Neural progenitor cell (in vitro differentiated cells): ENCODE measurements at regions not wholly inside any gene's neighbourhood (a gene's known extent, or its start where the extent isn't known, plus 50 kb on each side); places are given as distances from the start of the nearest gene placed in this dataset.
A peak's percentile ranks its signal among the peaks of the same experiment; 100 is the strongest.

Experiments used
- DNase-seq: peaks from one replicate; pipeline ENCODE4 v3.0.0-alpha.2; 2016; ENCODE audit warnings: low spot score
- H2AFZ ChIP-seq: fragments of 200-600 bp; sonication (generic); replicated peaks from 2 replicates; pipeline ENCODE4 v1.6.1; 2016; ENCODE audit warnings: antibody characterized with exemption
- H3F3A ChIP-seq: fragments of 200-600 bp; sonication (generic); 2 replicates; pipeline ENCODE4 v1.6.1; 2016; ENCODE audit warnings: antibody characterized with exemption, low read depth
- H3K27ac ChIP-seq: fragments of 200-600 bp; sonication (generic); 2 replicates; pipeline ENCODE4 v1.5.1; 2016; ENCODE audit warnings: mild to moderate bottlenecking
- H3K27me3 ChIP-seq: fragments of 200-600 bp; sonication (generic); 2 replicates; pipeline ENCODE4 v1.6.1; 2016; ENCODE audit warnings: mild to moderate bottlenecking, moderate library complexity
- H3K36me3 ChIP-seq: fragments of 200-600 bp; sonication (generic); 2 replicates; pipeline ENCODE4 v1.5.1; 2016
- H3K4me1 ChIP-seq: fragments of 200-600 bp; sonication (generic); 2 replicates; pipeline ENCODE4 v1.6.1; 2016; ENCODE audit warnings: mixed run types
- H3K4me2 ChIP-seq: fragments of 200-600 bp; sonication (generic); 2 replicates; pipeline ENCODE4 v1.6.1; 2016
- H3K4me3 ChIP-seq: fragments of 200-600 bp; sonication (generic); 2 replicates; pipeline ENCODE4 v1.5.1; 2016
- H3K79me2 ChIP-seq: fragments of 200-600 bp; sonication (generic); 2 replicates; pipeline ENCODE4 v1.6.1; 2016; ENCODE audit warnings: low read depth
- H3K9ac ChIP-seq: fragments of 200-600 bp; sonication (generic); 2 replicates; pipeline ENCODE4 v1.6.1; 2016
- H3K9me3 ChIP-seq: fragments of 200-600 bp; sonication (generic); 2 replicates; pipeline ENCODE4 v1.5.1; 2016; ENCODE audit warnings: low read depth
- H4K20me1 ChIP-seq: fragments of 200-600 bp; sonication (generic); 2 replicates; pipeline ENCODE4 v1.6.1; 2016; ENCODE audit warnings: low read depth
- H3K27ac Mint-ChIP-seq: 3 replicates; pipeline ENCODE4 v1.8.0; 2021; ENCODE audit warnings: mixed read lengths
- H3K27me3 Mint-ChIP-seq: 2 replicates; pipeline ENCODE4 v1.8.0; 2022; ENCODE audit warnings: low read depth, mild to moderate bottlenecking, inconsistent platforms, moderate library complexity, mixed read lengths; ENCODE audit not compliant: insufficient read depth
- H3K36me3 Mint-ChIP-seq: 3 replicates; pipeline ENCODE4 v1.8.0; 2021; ENCODE audit warnings: mixed read lengths
- H3K4me1 Mint-ChIP-seq: 3 replicates; pipeline ENCODE4 v1.8.0; 2021; ENCODE audit warnings: mixed read lengths
- H3K4me3 Mint-ChIP-seq: 3 replicates; pipeline ENCODE4 v1.8.0; 2021; ENCODE audit warnings: mild to moderate bottlenecking, moderate library complexity, mixed read lengths
- H3K9me3 Mint-ChIP-seq: 3 replicates; pipeline ENCODE4 v1.8.0; 2020; ENCODE audit warnings: mixed read lengths
- CTCF ChIP-seq: fragments of 200-600 bp; sonication (generic); IDR thresholded peaks from 2 replicates; pipeline ENCODE4 v1.5.1; 2017; ENCODE audit warnings: antibody characterized with exemption, mild to moderate bottlenecking
- EZH2 ChIP-seq: fragments of 200-600 bp; sonication (generic); IDR thresholded peaks from 2 replicates; pipeline ENCODE4 v1.6.1; 2017; ENCODE audit warnings: antibody characterized with exemption, mild to moderate bottlenecking, moderate library complexity
- EZH2phosphoT487 ChIP-seq: fragments of 200-600 bp; sonication (generic); IDR thresholded peaks from 2 replicates; pipeline ENCODE4 v1.6.1; 2017; ENCODE audit warnings: antibody characterized with exemption

- no peaks in the 10 kb centered on the region for H3K79me2 ChIP-seq
- TF ChIP-seq EZH2 = no peak
- no peak for TF ChIP-seq CTCF
- no peak for TF ChIP-seq EZH2phosphoT487
- no peaks in the 10 kb centered on the region for H3K9me3 ChIP-seq
- peaks cover 4% of the 10 kb centered on the region for H3K4me1 Mint-ChIP-seq
- H3K36me3 Mint-ChIP-seq = no peaks in the 10 kb centered on the region
- no peak overlapping the region for H3K4me2 ChIP-seq
- no peaks in the 10 kb centered on the region for H3K27me3 ChIP-seq
- H3F3A ChIP-seq = no peaks in the 10 kb centered on the region
- no peaks in the 10 kb centered on the region for H3K9me3 Mint-ChIP-seq
- peaks cover 2% of the 10 kb centered on the region for H3K27me3 Mint-ChIP-seq
- no peak overlapping the region for H3K27ac ChIP-seq
- peak overlapping the region; percentile 37 for H2AFZ ChIP-seq
- H3K27ac Mint-ChIP-seq = no peak overlapping the region
- no peaks in the 10 kb centered on the region for H3K4me1 ChIP-seq
- DNase-seq = no peak
- H3K36me3 ChIP-seq = no peaks in the 10 kb centered on the region
- no peak overlapping the region for H3K4me3 Mint-ChIP-seq
- H4K20me1 ChIP-seq = no peaks in the 10 kb centered on the region
- no peak overlapping the region for H3K9ac ChIP-seq
- no peak overlapping the region for H3K4me3 ChIP-seq
These were observed 208.2 kb downstream of the WDR11 start for GRCh38 chr10:121059351-121059750.

GRCh38 chr10:121062115-121062514 is 211.0 kb downstream of the WDR11 start:
- no peak overlapping the region for H3K4me3 Mint-ChIP-seq
- Histone ChIP-seq H3K9me3 (no peaks in the 10 kb centered on the region), H2AFZ (no peak overlapping the region), H3K4me2 (no peak overlapping the region), H3K36me3 (no peaks in the 10 kb centered on the region), H4K20me1 (no peaks in the 10 kb centered on the region), H3K9ac (no peak overlapping the region), H3K4me1 (no peaks in the 10 kb centered on the region), H3K79me2 (no peaks in the 10 kb centered on the region), H3K27ac (no peak overlapping the region), H3F3A (no peaks in the 10 kb centered on the region), H3K27me3 (no peaks in the 10 kb centered on the region), H3K4me3 (no peak overlapping the region)
- no peak for TF ChIP-seq EZH2phosphoT487
- no peak for TF ChIP-seq EZH2
- TF ChIP-seq CTCF = no peak
- no peak for DNase-seq
- H3K4me1 Mint-ChIP-seq = peaks cover 4% of the 10 kb centered on the region
- no peaks in the 10 kb centered on the region for H3K9me3 Mint-ChIP-seq
- no peak overlapping the region for H3K27ac Mint-ChIP-seq
- peaks cover 2% of the 10 kb centered on the region for H3K27me3 Mint-ChIP-seq
- no peaks in the 10 kb centered on the region for H3K36me3 Mint-ChIP-seq

- Histone ChIP-seq H3K4me1 (no peaks in the 10 kb centered on the region), H3F3A (no peaks in the 10 kb centered on the region), H3K9me3 (no peaks in the 10 kb centered on the region), H4K20me1 (no peaks in the 10 kb centered on the region), H3K27me3 (no peaks in the 10 kb centered on the region), H3K4me3 (no peak overlapping the region), H2AFZ (no peak overlapping the region), H3K9ac (no peak overlapping the region), H3K36me3 (no peaks in the 10 kb centered on the region), H3K4me2 (no peak overlapping the region), H3K27ac (no peak overlapping the region), H3K79me2 (no peaks in the 10 kb centered on the region)
- Mint-ChIP-seq H3K4me3 (no peak overlapping the region), H3K27ac (no peak overlapping the region), H3K4me1 (no peaks in the 10 kb centered on the region), H3K27me3 (peaks cover 2% of the 10 kb centered on the region), H3K9me3 (peaks cover 3% of the 10 kb centered on the region), H3K36me3 (peaks cover 2% of the 10 kb centered on the region)
- no peak for DNase-seq
- TF ChIP-seq EZH2phosphoT487 = no peak
- no peak for TF ChIP-seq EZH2
- no peak for TF ChIP-seq CTCF
These were observed 212.6 kb downstream of the WDR11 start for GRCh38 chr10:121063744-121064143.

GRCh38 chr10:121064491-121064890 is 213.3 kb downstream of the WDR11 start:
- no peaks in the 10 kb centered on the region for H3K27me3 ChIP-seq
- Mint-ChIP-seq H3K4me1 (no peaks in the 10 kb centered on the region), H3K4me3 (no peak overlapping the region), H3K27ac (peak overlapping the region; percentile 11), H3K36me3 (peaks cover 2% of the 10 kb centered on the region), H3K27me3 (no peaks in the 10 kb centered on the region), H3K9me3 (peaks cover 3% of the 10 kb centered on the region)
- H3K9me3 ChIP-seq = no peaks in the 10 kb centered on the region
- no peak overlapping the region for H3K27ac ChIP-seq
- H3F3A ChIP-seq = no peaks in the 10 kb centered on the region
- H3K4me1 ChIP-seq = no peaks in the 10 kb centered on the region
- H3K9ac ChIP-seq = no peak overlapping the region
- H3K4me3 ChIP-seq = no peak overlapping the region
- H2AFZ ChIP-seq = no peak overlapping the region
- no peaks in the 10 kb centered on the region for H3K36me3 ChIP-seq
- H3K79me2 ChIP-seq = no peaks in the 10 kb centered on the region
- no peak for DNase-seq
- no peak overlapping the region for H3K4me2 ChIP-seq
- no peak for TF ChIP-seq CTCF
- no peak for TF ChIP-seq EZH2
- no peak for TF ChIP-seq EZH2phosphoT487
- no peaks in the 10 kb centered on the region for H4K20me1 ChIP-seq
